ENCODE measurements at regions not wholly inside any gene's neighbourhood (a gene's known extent, or its start where the extent isn't known, plus 50 kb on each side); places are given as distances from the start of the nearest gene placed in this dataset.

GRCh38 chr9:26760675-26761074, 131.9 kb downstream of the CAAP1 start:
- TF ChIP-seq OVOL2 (CRISPR knock-in tag; IDR thresholded peaks at IDR 0.05; ENCODE audit: borderline replicate concordance) (no peak), JUN (CRISPR knock-in tag; IDR thresholded peaks at IDR 0.05) (no peak), ATF3 (CRISPR knock-in tag; conservative IDR thresholded peaks at IDR 0.05) (no peak), ATF1 (CRISPR knock-in tag; IDR thresholded peaks at IDR 0.05) (no peak), CREM (CRISPR knock-in tag; IDR thresholded peaks at IDR 0.05) (no peak)
- TF ChIP-seq, protein P1, sequence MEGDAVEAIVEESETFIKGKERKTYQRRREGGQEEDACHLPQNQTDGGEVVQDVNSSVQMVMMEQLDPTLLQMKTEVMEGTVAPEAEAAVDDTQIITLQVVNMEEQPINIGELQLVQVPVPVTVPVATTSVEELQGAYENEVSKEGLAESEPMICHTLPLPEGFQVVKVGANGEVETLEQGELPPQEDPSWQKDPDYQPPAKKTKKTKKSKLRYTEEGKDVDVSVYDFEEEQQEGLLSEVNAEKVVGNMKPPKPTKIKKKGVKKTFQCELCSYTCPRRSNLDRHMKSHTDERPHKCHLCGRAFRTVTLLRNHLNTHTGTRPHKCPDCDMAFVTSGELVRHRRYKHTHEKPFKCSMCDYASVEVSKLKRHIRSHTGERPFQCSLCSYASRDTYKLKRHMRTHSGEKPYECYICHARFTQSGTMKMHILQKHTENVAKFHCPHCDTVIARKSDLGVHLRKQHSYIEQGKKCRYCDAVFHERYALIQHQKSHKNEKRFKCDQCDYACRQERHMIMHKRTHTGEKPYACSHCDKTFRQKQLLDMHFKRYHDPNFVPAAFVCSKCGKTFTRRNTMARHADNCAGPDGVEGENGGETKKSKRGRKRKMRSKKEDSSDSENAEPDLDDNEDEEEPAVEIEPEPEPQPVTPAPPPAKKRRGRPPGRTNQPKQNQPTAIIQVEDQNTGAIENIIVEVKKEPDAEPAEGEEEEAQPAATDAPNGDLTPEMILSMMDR (IDR thresholded peaks at IDR 0.05): no peak
- TF ChIP-seq, protein P2, sequence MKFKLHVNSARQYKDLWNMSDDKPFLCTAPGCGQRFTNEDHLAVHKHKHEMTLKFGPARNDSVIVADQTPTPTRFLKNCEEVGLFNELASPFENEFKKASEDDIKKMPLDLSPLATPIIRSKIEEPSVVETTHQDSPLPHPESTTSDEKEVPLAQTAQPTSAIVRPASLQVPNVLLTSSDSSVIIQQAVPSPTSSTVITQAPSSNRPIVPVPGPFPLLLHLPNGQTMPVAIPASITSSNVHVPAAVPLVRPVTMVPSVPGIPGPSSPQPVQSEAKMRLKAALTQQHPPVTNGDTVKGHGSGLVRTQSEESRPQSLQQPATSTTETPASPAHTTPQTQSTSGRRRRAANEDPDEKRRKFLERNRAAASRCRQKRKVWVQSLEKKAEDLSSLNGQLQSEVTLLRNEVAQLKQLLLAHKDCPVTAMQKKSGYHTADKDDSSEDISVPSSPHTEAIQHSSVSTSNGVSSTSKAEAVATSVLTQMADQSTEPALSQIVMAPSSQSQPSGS (CRISPR knock-in tag; IDR thresholded peaks at IDR 0.05; ENCODE audit: borderline replicate concordance, low read depth): no peak
